ENCODE measurements at regions not wholly inside any gene's neighbourhood (a gene's known extent, or its start where the extent isn't known, plus 50 kb on each side); places are given as distances from the start of the nearest gene placed in this dataset.

- TF ChIP-seq, protein P1, sequence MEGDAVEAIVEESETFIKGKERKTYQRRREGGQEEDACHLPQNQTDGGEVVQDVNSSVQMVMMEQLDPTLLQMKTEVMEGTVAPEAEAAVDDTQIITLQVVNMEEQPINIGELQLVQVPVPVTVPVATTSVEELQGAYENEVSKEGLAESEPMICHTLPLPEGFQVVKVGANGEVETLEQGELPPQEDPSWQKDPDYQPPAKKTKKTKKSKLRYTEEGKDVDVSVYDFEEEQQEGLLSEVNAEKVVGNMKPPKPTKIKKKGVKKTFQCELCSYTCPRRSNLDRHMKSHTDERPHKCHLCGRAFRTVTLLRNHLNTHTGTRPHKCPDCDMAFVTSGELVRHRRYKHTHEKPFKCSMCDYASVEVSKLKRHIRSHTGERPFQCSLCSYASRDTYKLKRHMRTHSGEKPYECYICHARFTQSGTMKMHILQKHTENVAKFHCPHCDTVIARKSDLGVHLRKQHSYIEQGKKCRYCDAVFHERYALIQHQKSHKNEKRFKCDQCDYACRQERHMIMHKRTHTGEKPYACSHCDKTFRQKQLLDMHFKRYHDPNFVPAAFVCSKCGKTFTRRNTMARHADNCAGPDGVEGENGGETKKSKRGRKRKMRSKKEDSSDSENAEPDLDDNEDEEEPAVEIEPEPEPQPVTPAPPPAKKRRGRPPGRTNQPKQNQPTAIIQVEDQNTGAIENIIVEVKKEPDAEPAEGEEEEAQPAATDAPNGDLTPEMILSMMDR (IDR thresholded peaks at IDR 0.05) = no peak
- TF ChIP-seq POLR2A (IDR thresholded peaks at IDR 0.05) = no peak
- TF ChIP-seq POLR2AphosphoS5 (IDR thresholded peaks at IDR 0.05) = no peak
Observed at GRCh38 chr10:71029411-71029892, 141.1 kb upstream of the PCBD1 start.

Data from upper lobe of left lung (tissue), 4 donors.